ENCODE measurements at regions not wholly inside any gene's neighbourhood (a gene's known extent, or its start where the extent isn't known, plus 50 kb on each side); places are given as distances from the start of the nearest gene placed in this dataset.

DNA sequence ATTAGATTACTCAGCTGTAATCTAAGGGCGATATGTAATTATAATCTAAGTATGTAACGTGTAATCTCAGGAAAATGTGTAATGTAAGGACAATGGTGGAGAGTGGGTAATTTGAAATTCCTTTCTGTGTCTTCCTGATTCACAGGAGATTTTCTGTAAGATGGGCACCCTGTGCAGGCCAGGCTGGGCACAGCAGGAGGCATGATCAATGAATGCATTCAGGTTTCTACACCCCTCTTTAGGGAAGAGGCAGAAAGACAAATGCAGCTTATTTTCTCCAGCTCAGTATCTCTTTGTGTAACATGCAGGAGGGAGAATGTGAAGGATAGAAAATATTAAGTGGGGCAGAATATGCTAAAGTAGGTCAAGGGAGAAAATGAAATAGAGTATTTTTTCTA lies 320.1 kb downstream of the PIK3C3 start:
- ChIA-PET CTCF (interaction anchor here (0.8 kb wide), 1 partner anchor 161 kb away, joined by 3 read pairs; no protein-coding TSS in a partner anchor), POLR2A (no interaction called here)
- no peak overlapping the region for H3K4me3 Mint-ChIP-seq (ENCODE audit: unreplicated experiment)
- TF ChIP-seq, protein P1, sequence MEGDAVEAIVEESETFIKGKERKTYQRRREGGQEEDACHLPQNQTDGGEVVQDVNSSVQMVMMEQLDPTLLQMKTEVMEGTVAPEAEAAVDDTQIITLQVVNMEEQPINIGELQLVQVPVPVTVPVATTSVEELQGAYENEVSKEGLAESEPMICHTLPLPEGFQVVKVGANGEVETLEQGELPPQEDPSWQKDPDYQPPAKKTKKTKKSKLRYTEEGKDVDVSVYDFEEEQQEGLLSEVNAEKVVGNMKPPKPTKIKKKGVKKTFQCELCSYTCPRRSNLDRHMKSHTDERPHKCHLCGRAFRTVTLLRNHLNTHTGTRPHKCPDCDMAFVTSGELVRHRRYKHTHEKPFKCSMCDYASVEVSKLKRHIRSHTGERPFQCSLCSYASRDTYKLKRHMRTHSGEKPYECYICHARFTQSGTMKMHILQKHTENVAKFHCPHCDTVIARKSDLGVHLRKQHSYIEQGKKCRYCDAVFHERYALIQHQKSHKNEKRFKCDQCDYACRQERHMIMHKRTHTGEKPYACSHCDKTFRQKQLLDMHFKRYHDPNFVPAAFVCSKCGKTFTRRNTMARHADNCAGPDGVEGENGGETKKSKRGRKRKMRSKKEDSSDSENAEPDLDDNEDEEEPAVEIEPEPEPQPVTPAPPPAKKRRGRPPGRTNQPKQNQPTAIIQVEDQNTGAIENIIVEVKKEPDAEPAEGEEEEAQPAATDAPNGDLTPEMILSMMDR (IDR thresholded peaks at IDR 0.05; ENCODE audit: insufficient read depth in 1 of 2, low read depth in 1 of 2, low read length in 1 of 2, severe bottlenecking in 1 of 2, unreplicated experiment in 1 of 2), result no peak
- no peaks in the 10 kb centered on the region for H3K36me3 Mint-ChIP-seq (ENCODE audit: insufficient read depth, unreplicated experiment)
- intact Hi-C loops (cut with micrococcal nuclease; ENCODE audit: unreplicated experiment), result loop anchor here (2.0 kb wide), 2 partner anchors 60 to 222 kb away; no protein-coding TSS in a partner anchor
- Histone ChIP-seq H3K4me3 (ENCODE audit: low read depth, low read length) (no peak overlapping the region), H3K9me3 (no peaks in the 10 kb centered on the region), H3K4me1 (no peaks in the 10 kb centered on the region), H3K36me3 (ENCODE audit: control insufficient read depth, insufficient read depth, low read length) (no peaks in the 10 kb centered on the region), H3K27me3 (replicated peaks; ENCODE audit: control insufficient read depth, insufficient read depth, low read length) (no peaks in the 10 kb centered on the region)
- H3K4me1 Mint-ChIP-seq (ENCODE audit: low read depth, unreplicated experiment), result peaks cover 7% of the 10 kb centered on the region
- no peaks in the 10 kb centered on the region for H3K9me3 Mint-ChIP-seq (ENCODE audit: unreplicated experiment)
- no TSS peak for BruUV-seq (replicated peaks)
- H3K27me3 Mint-ChIP-seq (ENCODE audit: insufficient read depth, unreplicated experiment), result no peaks in the 10 kb centered on the region
- no peak overlapping the region for H3K27ac Mint-ChIP-seq (ENCODE audit: unreplicated experiment)
- DNase-seq, result no peak

DNA sequence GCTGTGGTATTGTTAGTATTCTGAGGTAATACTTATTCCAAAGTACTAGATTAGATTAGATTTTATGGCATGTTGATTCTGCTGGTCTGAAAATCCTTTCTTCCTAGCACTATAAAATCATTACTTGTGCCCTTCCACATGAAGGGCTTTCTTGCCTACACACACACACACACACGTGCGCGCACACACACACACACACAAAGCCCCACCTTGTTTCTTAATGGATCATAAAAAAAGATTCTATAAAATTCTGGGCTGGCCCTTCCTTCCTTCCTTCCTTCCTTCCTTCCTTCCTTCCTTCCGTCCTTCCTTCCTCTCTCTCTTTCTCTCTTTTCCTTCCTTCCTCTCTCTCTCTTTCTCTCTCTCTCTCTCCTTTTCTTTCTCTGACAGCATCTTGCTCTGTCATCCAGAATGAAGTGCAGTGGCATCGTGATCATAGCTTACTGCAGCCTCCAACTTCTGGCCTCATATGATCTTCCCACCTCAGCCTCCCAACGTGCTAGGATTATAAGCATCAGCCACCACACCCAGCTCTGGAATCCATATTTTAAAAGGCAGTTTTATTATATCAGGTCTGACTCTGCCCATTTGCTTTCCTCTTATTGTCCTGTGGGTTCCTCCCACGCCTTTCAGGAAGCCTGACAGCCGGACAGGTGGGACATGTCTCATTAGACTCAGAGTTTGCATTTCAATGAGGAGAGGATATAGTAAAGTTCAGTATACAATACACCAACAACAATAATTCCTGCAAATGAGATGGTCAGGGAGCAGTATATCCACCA lies 321.1 kb downstream of the PIK3C3 start:
- ChIA-PET CTCF (no interaction called here), POLR2A (no interaction called here)
- no peak overlapping the region for H3K27ac Mint-ChIP-seq (ENCODE audit: unreplicated experiment)
- no peaks in the 10 kb centered on the region for H3K27me3 ChIP-seq (replicated peaks; ENCODE audit: control insufficient read depth, insufficient read depth, low read length)
- no peak overlapping the region for H3K4me3 Mint-ChIP-seq (ENCODE audit: unreplicated experiment)
- no peaks in the 10 kb centered on the region for H3K36me3 ChIP-seq (ENCODE audit: control insufficient read depth, insufficient read depth, low read length)
- H3K4me3 ChIP-seq (ENCODE audit: low read depth, low read length), result no peak overlapping the region
- peaks cover 7% of the 10 kb centered on the region for H3K4me1 Mint-ChIP-seq (ENCODE audit: low read depth, unreplicated experiment)
- no peaks in the 10 kb centered on the region for H3K9me3 Mint-ChIP-seq (ENCODE audit: unreplicated experiment)
- no peaks in the 10 kb centered on the region for H3K9me3 ChIP-seq
- DNase-seq, result no peak
- intact Hi-C loops (cut with micrococcal nuclease; ENCODE audit: unreplicated experiment), result loop anchor here (2.0 kb wide), 2 partner anchors 61 to 223 kb away; no protein-coding TSS in a partner anchor
- TF ChIP-seq, protein P1 (IDR thresholded peaks at IDR 0.05; ENCODE audit: insufficient read depth in 1 of 2, low read depth in 1 of 2, low read length in 1 of 2, severe bottlenecking in 1 of 2, unreplicated experiment in 1 of 2), result no peak
- BruUV-seq (replicated peaks), result no TSS peak
- no peaks in the 10 kb centered on the region for H3K27me3 Mint-ChIP-seq (ENCODE audit: insufficient read depth, unreplicated experiment)
- no peaks in the 10 kb centered on the region for H3K4me1 ChIP-seq
- no peaks in the 10 kb centered on the region for H3K36me3 Mint-ChIP-seq (ENCODE audit: insufficient read depth, unreplicated experiment)

DNA sequence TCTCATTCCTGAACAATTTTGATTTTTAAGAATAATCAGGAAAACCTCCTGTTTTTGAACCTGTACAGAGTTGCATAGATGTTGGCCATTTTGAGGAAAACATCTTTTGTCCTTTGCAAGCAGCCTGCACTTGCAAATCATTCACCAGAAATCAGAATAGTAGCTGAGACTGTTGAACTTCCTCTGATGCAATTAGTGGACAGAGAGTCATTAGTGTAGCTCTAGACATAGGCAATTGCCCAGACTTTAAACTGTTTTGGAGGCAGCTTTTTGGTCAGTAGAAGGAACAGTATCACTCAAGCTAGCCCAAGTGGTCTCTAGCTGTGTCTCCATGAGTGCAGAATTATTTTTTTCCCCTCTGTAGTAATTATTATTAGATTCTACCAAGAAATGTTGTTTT lies 326.1 kb downstream of the PIK3C3 start:
- TF ChIP-seq, protein P1 (IDR thresholded peaks at IDR 0.05; ENCODE audit: insufficient read depth in 1 of 2, low read depth in 1 of 2, low read length in 1 of 2, severe bottlenecking in 1 of 2, unreplicated experiment in 1 of 2), result no peak
- Mint-ChIP-seq H3K4me3 (ENCODE audit: unreplicated experiment) (no peak overlapping the region), H3K4me1 (ENCODE audit: low read depth, unreplicated experiment) (peaks cover 4% of the 10 kb centered on the region), H3K36me3 (ENCODE audit: insufficient read depth, unreplicated experiment) (no peaks in the 10 kb centered on the region), H3K9me3 (ENCODE audit: unreplicated experiment) (no peaks in the 10 kb centered on the region), H3K27me3 (ENCODE audit: insufficient read depth, unreplicated experiment) (no peaks in the 10 kb centered on the region), H3K27ac (ENCODE audit: unreplicated experiment) (no peak overlapping the region)
- no peaks in the 10 kb centered on the region for H3K27me3 ChIP-seq (replicated peaks; ENCODE audit: control insufficient read depth, insufficient read depth, low read length)
- ChIA-PET POLR2A (no interaction called here), CTCF (interaction anchor here (1.4 kb wide), 1 partner anchor 167 kb away, joined by 3 read pairs; no protein-coding TSS in a partner anchor)
- BruUV-seq (replicated peaks), result no TSS peak
- H3K4me3 ChIP-seq (ENCODE audit: low read depth, low read length), result no peak overlapping the region
- intact Hi-C loops (cut with micrococcal nuclease; ENCODE audit: unreplicated experiment), result no loop called here
- H3K4me1 ChIP-seq, result no peaks in the 10 kb centered on the region
- no peak for DNase-seq
- H3K9me3 ChIP-seq, result no peaks in the 10 kb centered on the region
- no peaks in the 10 kb centered on the region for H3K36me3 ChIP-seq (ENCODE audit: control insufficient read depth, insufficient read depth, low read length)
